HepG2 (cell line): ENCODE measurements at regions not wholly inside any gene's neighbourhood (a gene's known extent, or its start where the extent isn't known, plus 50 kb on each side); places are given as distances from the start of the nearest gene placed in this dataset.
A peak's percentile ranks its signal among the peaks of the same experiment; 100 is the strongest.

Experiments used
- ATAC-seq: fragments of 200-7000 bp; cut with Tn5 transposase; 3 replicates; pipeline ENCODE4 v1.9.1; 2020; ENCODE audit warnings: mild to moderate bottlenecking, moderate library complexity
- BruUV-seq: library from RNA; stranded (reverse); fragments of 400-500 nt; replicated peaks from 2 replicates; lab custom pipeline; 2021; lab: Mats Ljungman, UMichigan
- CTCF ChIA-PET: fragments of 300-600 bp; formaldehyde crosslinking; extraction: SDS; loops from one replicate; lab custom pipeline; 2021; ENCODE audit warnings: low total read pairs, inconsistent platforms, low intra/inter-chr PET ratio; lab: Yijun Ruan, JAX
- POLR2A ChIA-PET: fragments of 350-600 bp; sonication (Branson Sonifier 250); formaldehyde crosslinking; loops from one replicate; lab custom pipeline; 2020; ENCODE audit warnings: antibody characterized with exemption, inconsistent platforms; lab: Yijun Ruan, JAX
- DNase-seq: peaks from one replicate; pipeline ENCODE4 v3.0.0-alpha.2; 2015; ENCODE audit warnings: low spot score
- FAIRE-seq: peaks from 3 replicates; lab custom pipeline; 2011; peaks lifted over from hg19 to GRCh38; lab: Jason Lieb, UNC
- H2AFZ ChIP-seq: one replicate; pipeline ENCODE4 v1.6.1; 2011; ENCODE audit warnings: low read length, inconsistent platforms
- H3K27ac ChIP-seq: fragments of 300-600 bp; 3 replicates; pipeline ENCODE4 v1.8.0; 2011; ENCODE audit warnings: mixed run types, mild to moderate bottlenecking, mixed read lengths, low read length, inconsistent platforms; ENCODE audit not compliant: insufficient read depth; ENCODE audit errors: extremely low read length
- H3K27me3 ChIP-seq, 2 experiments: fragments of 200-600 bp in 1 of 2; 2 replicates in 1 of 2; 3 replicates in 1 of 2; pipeline versions ENCODE4 v1.6.0 to v1.8.0; 2011; ENCODE audit warnings: low read length in 2 of 2, mild to moderate bottlenecking in 2 of 2, moderate library complexity in 2 of 2, inconsistent platforms in 1 of 2; ENCODE audit not compliant: insufficient read depth in 2 of 2, control insufficient read depth in 1 of 2
- H3K36me3 ChIP-seq, 2 experiments: fragments of 200-600 bp in 1 of 2; replicated peaks in 1 of 2; 2 replicates in 1 of 2; 3 replicates in 1 of 2; pipeline versions ENCODE4 v1.5.1 to v1.8.0; 2011; ENCODE audit warnings: low read length in 2 of 2, inconsistent platforms in 1 of 2; ENCODE audit not compliant: insufficient read depth in 2 of 2, control insufficient read depth in 1 of 2
- H3K4me1 ChIP-seq: 2 replicates; pipeline ENCODE4 v1.5.1; 2012; ENCODE audit warnings: low read length, inconsistent platforms; ENCODE audit not compliant: insufficient read depth
- H3K4me2 ChIP-seq: 2 replicates; pipeline ENCODE4 v1.6.0; 2011; ENCODE audit warnings: low read depth, low read length, inconsistent platforms
- H3K4me3 ChIP-seq, 3 experiments: fragments of 200-600 bp in 1 of 3; sonication (generic), shearing (Covaris generic) in 1 of 3; replicated peaks in 1 of 3; 2 replicates each; pipeline ENCODE4 v1.5.1; 2011 to 2016; ENCODE audit warnings: low read length in 3 of 3, inconsistent platforms in 2 of 3, low read depth in 2 of 3, mild to moderate bottlenecking in 2 of 3, control low read depth in 1 of 3, mixed read lengths in 1 of 3; ENCODE audit not compliant: insufficient read depth in 1 of 3
- H3K79me2 ChIP-seq: one replicate; pipeline ENCODE4 v1.6.1; 2011; ENCODE audit warnings: low read length, inconsistent platforms; ENCODE audit not compliant: insufficient read depth
- H3K9ac ChIP-seq: 2 replicates; pipeline ENCODE4 v1.6.0; 2011; ENCODE audit warnings: mild to moderate bottlenecking, low read depth, low read length, inconsistent platforms; ENCODE audit not compliant: insufficient read depth
- H3K9me3 ChIP-seq: 2 replicates; pipeline ENCODE4 v1.5.1; 2012; ENCODE audit warnings: mild to moderate bottlenecking, low read length
- H4K20me1 ChIP-seq: 2 replicates; pipeline ENCODE4 v1.6.0; 2011; ENCODE audit warnings: inconsistent platforms, mild to moderate bottlenecking, low read length, moderate library complexity; ENCODE audit not compliant: insufficient read depth
- DNMT1 ChIP-seq: sonication (generic); formaldehyde crosslinking; IDR thresholded peaks from 2 replicates; pipeline ENCODE4 v1.5.1; 2020; ENCODE audit warnings: mild to moderate bottlenecking, missing genetic modification reagents
- FOXO4 ChIP-seq: sonication (generic); formaldehyde crosslinking; conservative IDR thresholded peaks from 2 replicates; pipeline ENCODE4 v1.8.1; 2023; ENCODE audit warnings: missing genetic modification reagents
- MAFF ChIP-seq: IDR thresholded peaks from 2 replicates; pipeline ENCODE4 v1.6.1; 2011; ENCODE audit warnings: low read depth, low read length, improper control_type of control experiment
- MAFK ChIP-seq, 2 experiments: IDR thresholded peaks in 1 of 2; conservative IDR thresholded peaks in 1 of 2; 2 replicates each; pipeline ENCODE4 v1.6.1; 2011; ENCODE audit warnings: improper control_type of control experiment in 2 of 2, low read length in 2 of 2
- MEIS1 ChIP-seq: sonication (generic); formaldehyde crosslinking; IDR thresholded peaks from 2 replicates; pipeline ENCODE4 v1.9.0; 2021; ENCODE audit warnings: mild to moderate bottlenecking, missing genetic modification reagents, moderate library complexity, borderline replicate concordance
- MXD4 ChIP-seq: IDR thresholded peaks from 2 replicates; pipeline ENCODE4 v1.6.1; 2016; ENCODE audit warnings: mild to moderate bottlenecking, missing biosample characterization, missing genetic modification reagents
- NCOA5 ChIP-seq: sonication (generic); formaldehyde crosslinking; IDR thresholded peaks from 2 replicates; pipeline ENCODE4 v1.4.0; 2020; ENCODE audit warnings: missing genetic modification reagents
- POGK ChIP-seq: sonication (generic); formaldehyde crosslinking; conservative IDR thresholded peaks from 2 replicates; pipeline ENCODE4 v1.8.0; 2022; ENCODE audit warnings: mild to moderate bottlenecking, moderate library complexity, missing genetic modification reagents
- RXRA ChIP-seq: sonication (generic); formaldehyde crosslinking; IDR thresholded peaks from 2 replicates; pipeline ENCODE4 v1.5.1; 2020; ENCODE audit warnings: missing genetic modification reagents
- RXRB ChIP-seq: IDR thresholded peaks from 2 replicates; pipeline ENCODE4 v1.6.1; 2016; ENCODE audit warnings: borderline replicate concordance, missing genetic modification reagents, missing compliant biosample characterization
- SMARCE1 ChIP-seq: fragments of 450-650 bp; IDR thresholded peaks from 2 replicates; pipeline ENCODE4 v1.6.1; 2017; ENCODE audit warnings: borderline replicate concordance
- TAF1 ChIP-seq: sonication (generic); formaldehyde crosslinking; IDR thresholded peaks from 2 replicates; pipeline ENCODE4 v1.4.0; 2020; ENCODE audit warnings: missing genetic modification reagents
- TEAD2 ChIP-seq: sonication (generic); formaldehyde crosslinking; IDR thresholded peaks from 2 replicates; pipeline ENCODE4 v1.9.0; 2021; ENCODE audit warnings: missing genetic modification reagents
- ZBTB43 ChIP-seq: sonication (generic); formaldehyde crosslinking; conservative IDR thresholded peaks from 2 replicates; pipeline ENCODE4 v1.4.0; 2020; ENCODE audit warnings: missing genetic modification reagents
- ZMAT3 ChIP-seq: sonication (generic); formaldehyde crosslinking; conservative IDR thresholded peaks from 2 replicates; pipeline ENCODE4 v1.7.0; 2021; ENCODE audit warnings: missing genetic modification reagents
- ZNF333 ChIP-seq: sonication (generic); formaldehyde crosslinking; IDR thresholded peaks from 2 replicates; pipeline ENCODE4 v1.4.0; 2020; ENCODE audit warnings: mild to moderate bottlenecking, missing genetic modification reagents, borderline replicate concordance
- ZSCAN21 ChIP-seq: sonication (generic); formaldehyde crosslinking; IDR thresholded peaks from 2 replicates; pipeline ENCODE4 v1.8.0; 2022; ENCODE audit warnings: mild to moderate bottlenecking, missing genetic modification reagents, moderate library complexity, borderline replicate concordance
- WGBS: methylation state at CpG from one replicate; pipeline ENCODE4 v1.1.6; 2017; ENCODE audit warnings: low lambda C conversion rate; 5-methylcytosine and 5-hydroxymethylcytosine counted together
- in situ Hi-C: cut with HindIII; loops from 2 replicates; pipeline ENCODE4 v1.10.0; 2017; ENCODE audit warnings: low pct_unique_long_range_greater_than_20kb; ENCODE audit not compliant: extremely low pct_ligation_motif_present
- intact Hi-C: fragments of 100-400 bp; cut with micrococcal nuclease; formaldehyde crosslinking; loops from one replicate; pipeline ENCODE4 v1.10.0; 2022; ENCODE audit not compliant: unreplicated experiment

- H3K4me2 ChIP-seq, result no peak overlapping the region
- TF ChIP-seq MEIS1 (no peak), ZMAT3 (CRISPR knock-in tag) (no peak), TAF1 (no peak), RXRB (CRISPR knock-in tag) (no peak), DNMT1 (CRISPR knock-in tag) (0 out of 2 replicates have a peak, but pooled peaks have one; percentile 26), ZBTB43 (CRISPR knock-in tag) (no peak)
- H3K9ac ChIP-seq, result no peak overlapping the region
- in situ Hi-C loops, result no loop called here
- no peaks in the 10 kb centered on the region for H3K27me3 ChIP-seq
- CTCF ChIA-PET, result no interaction called here
- WGBS, result 88% methylated on average over 55 of the region's 55 CpGs
- H2AFZ ChIP-seq, result no peak overlapping the region
- no peaks in the 10 kb centered on the region for H3K36me3 ChIP-seq
- no peaks in the 10 kb centered on the region for H4K20me1 ChIP-seq
- DNase-seq, result no peak
- no peak for ATAC-seq
- intact Hi-C loops, result no loop called here
- H3K79me2 ChIP-seq, result no peaks in the 10 kb centered on the region
- FAIRE-seq, result no peak
- H3K4me1 ChIP-seq, result no peaks in the 10 kb centered on the region
- no peak overlapping the region for H3K27ac ChIP-seq
- H3K4me3 ChIP-seq, result no peak overlapping the region
- peaks cover 60% of the 10 kb centered on the region for H3K9me3 ChIP-seq
- POLR2A ChIA-PET, result no interaction called here
- no TSS peak for BruUV-seq
Observed at GRCh38 chr20:30922129-30922528, 335.3 kb upstream of the DEFB115 start.

GRCh38 chr20:30937790-30938189 is 319.7 kb upstream of the DEFB115 start:
- H2AFZ ChIP-seq, result no peak overlapping the region
- CTCF ChIA-PET, result no interaction called here
- H3K4me2 ChIP-seq, result no peak overlapping the region
- in situ Hi-C loops, result no loop called here
- intact Hi-C loops, result no loop called here
- H3K9me3 ChIP-seq, result peaks cover 92% of the 10 kb centered on the region
- no peak for ATAC-seq
- H3K4me1 ChIP-seq, result no peaks in the 10 kb centered on the region
- no peaks in the 10 kb centered on the region for H3K79me2 ChIP-seq
- H3K4me3 ChIP-seq, result no peak overlapping the region
- WGBS, result 12% methylated on average over 5 of the region's 5 CpGs
- no peak for DNase-seq
- no TSS peak for BruUV-seq
- no peaks in the 10 kb centered on the region for H3K27me3 ChIP-seq
- H3K36me3 ChIP-seq, result no peaks in the 10 kb centered on the region
- H4K20me1 ChIP-seq, result no peaks in the 10 kb centered on the region
- POLR2A ChIA-PET, result no interaction called here
- H3K9ac ChIP-seq, result no peak overlapping the region
- FAIRE-seq, result no peak
- H3K27ac ChIP-seq, result no peak overlapping the region
- TF ChIP-seq NCOA5, result no peak
- no peak for TF ChIP-seq POGK (CRISPR knock-in tag)
- TF ChIP-seq ZNF333, result no peak
- TF ChIP-seq MAFK (conservative IDR thresholded peaks at IDR 0.05 in 1 of 2, IDR thresholded peaks at IDR 0.05 in 1 of 2; ENCODE audit: low read length in 2 of 2), result peak; percentile 54 to 80
- TF ChIP-seq SMARCE1, result no peak
- TF ChIP-seq TEAD2, result no peak
- no peak for TF ChIP-seq FOXO4 (CRISPR knock-in tag)
- no peak for TF ChIP-seq ZSCAN21 (CRISPR knock-in tag)
- no peak for TF ChIP-seq RXRA (CRISPR knock-in tag)
- TF ChIP-seq MXD4 (CRISPR knock-in tag), result no peak
- TF ChIP-seq MAFF, result peak; percentile 66
